GM18498 (cell line): ENCODE measurements at regions not wholly inside any gene's neighbourhood (a gene's known extent, or its start where the extent isn't known, plus 50 kb on each side); places are given as distances from the start of the nearest gene placed in this dataset.
A peak's percentile ranks its signal among the peaks of the same experiment; 100 is the strongest.
"Not testable (repeated sequence)": the region's sequence is repeated elsewhere in the genome, so short reads cannot be mapped to it uniquely, and the experiment has no call there.

ENCODE experiments used
- ATAC-seq: cut with Tn5 transposase; IDR thresholded peaks from one replicate; pipeline ENCODE4 v1.9.1; 2021; ENCODE audit warnings: mild to moderate bottlenecking, moderate library complexity; ENCODE audit not compliant: unreplicated experiment

DNA sequence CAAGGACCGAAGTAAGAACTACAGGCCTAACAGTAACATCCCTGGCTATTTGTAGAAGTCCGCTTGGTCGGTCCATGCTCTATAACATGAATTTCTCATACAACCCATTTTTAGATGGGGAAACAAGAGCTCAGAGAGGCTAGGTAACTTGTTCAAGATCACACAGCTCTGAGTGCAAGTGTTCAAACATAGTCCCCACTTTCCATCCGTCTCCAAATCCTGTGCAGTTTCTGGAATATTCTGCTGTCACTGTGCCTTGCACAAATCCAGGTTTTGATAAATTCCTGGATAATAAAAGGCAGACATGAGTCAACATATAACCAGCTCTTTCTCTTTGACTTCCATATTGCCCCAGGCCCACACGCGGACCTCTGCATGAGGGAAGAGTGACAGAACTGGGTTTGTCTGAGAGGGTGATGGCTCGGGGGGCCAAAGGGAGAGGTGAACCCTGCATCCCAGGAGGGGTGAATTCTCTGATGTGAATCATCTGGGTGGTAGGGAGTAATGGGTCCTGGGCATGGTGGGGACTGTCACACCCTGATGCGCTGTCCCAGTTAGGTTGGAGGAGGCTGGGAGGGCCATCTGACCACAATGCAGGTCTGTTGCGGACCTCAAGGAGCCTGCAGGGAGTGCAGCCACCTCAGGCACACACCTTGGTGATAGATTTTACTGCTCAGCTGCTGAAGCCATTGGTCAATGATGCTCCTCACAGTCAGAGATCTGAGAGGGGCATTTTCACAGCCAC, 162.2 kb downstream of the SMAD6 start:
- ATAC-seq, result no peak

DNA sequence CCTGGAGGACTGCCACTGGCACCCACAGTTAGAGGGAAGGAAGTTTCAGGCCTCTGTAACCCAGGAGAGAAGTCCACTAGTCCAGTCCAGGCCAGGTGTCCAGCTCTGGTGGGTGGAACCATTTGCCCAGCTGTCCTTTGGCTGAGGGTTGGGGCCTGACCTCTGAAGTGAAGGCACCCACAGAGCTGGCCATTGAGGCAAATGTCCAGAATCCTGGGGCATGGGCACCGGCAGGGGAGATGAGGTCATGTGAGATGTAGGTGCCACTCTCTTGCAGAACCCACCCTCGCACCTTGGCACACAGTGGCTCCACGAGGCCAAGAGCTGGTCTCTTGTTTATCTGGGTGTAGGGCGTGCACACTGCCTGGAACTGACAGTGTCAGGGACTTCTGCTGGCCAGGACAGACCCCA, 162.8 kb downstream of the SMAD6 start:
- no peak for ATAC-seq

DNA sequence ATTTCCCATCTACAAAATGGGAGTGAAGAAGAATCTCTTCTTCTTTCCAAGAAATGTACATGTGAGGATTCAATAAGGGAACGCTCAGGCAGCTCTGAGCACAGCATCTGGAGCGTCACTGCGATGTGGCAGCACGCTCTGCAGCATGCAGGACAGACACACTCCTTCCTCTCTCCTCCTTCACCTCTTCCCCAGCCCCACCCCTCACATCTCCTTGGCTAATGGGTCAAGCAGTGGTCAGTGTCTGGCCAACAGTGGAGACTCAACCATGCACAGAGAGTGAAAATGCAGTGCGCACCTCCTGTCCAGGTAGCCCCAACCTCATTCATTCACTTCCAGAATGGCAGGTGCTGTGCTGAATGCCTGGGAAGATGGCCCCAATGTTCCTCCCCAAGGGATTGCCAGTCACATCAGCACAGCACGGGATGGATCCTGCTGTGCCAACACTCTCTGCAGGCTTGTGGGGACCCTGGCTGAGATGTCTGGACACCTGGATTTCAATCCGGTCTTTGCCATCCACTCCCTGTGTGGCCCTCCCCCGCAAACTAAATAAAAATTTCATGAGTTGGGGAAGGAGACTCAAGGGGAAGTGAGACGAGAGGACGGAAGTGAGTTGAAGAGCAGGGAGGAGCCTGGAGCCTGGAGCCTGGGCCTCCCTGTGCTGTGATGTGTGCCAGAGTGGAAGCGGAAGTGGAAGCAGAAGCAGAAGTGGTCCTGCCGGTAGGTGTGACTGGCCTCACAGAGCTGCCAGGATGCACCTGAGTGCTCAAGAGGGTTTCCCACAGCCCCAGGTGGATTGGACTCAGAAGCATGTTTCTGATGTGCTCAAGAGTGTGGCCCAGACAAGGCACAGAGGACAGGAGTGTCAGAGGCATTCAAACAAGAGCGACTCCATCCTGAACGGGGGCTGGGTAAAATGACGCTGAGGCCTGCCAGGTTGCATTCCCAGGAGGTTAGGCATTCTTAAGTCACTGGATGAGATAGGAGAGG, 163.9 kb downstream of the SMAD6 start:
- ATAC-seq, result peak; percentile 80

DNA sequence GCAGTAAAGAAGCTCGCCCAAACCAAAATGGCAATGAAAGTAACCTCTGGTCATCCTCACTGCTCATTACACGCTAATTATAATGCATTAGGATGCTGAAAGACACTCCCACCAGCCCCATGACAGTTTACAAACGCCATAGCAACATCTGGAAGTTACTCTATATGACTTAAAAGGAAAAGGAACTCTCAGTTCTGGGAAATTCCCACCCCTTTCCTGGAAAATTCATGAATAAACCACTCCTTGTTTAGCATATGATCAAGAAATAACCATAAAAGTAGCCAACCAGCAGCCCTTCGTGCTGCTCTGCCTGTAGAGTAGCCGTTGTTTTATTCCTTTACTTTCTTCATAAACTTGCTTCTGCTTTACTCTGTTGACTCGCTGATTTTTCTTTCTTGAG, 164.6 kb downstream of the SMAD6 start:
- no peak for ATAC-seq

DNA sequence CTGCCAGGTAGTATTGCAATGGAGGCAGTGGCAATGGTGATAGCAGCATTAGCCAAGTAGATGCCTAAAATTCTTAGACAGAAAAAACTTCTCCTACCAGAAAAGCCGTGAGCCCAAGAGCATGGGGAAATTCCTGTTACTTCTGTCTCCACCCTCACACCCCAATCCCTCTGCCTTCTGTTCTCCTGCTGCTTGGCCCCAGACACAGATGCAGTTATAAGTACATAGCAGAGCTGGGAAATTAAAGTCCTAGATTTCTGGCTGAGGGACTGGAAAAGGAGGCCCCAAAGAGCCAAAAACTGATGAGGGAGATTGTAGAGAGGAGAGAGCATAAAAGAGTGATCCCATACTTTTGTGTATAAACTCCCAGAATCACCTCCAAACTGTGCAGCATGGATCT, 166.9 kb downstream of the SMAD6 start:
- no peak for ATAC-seq

DNA sequence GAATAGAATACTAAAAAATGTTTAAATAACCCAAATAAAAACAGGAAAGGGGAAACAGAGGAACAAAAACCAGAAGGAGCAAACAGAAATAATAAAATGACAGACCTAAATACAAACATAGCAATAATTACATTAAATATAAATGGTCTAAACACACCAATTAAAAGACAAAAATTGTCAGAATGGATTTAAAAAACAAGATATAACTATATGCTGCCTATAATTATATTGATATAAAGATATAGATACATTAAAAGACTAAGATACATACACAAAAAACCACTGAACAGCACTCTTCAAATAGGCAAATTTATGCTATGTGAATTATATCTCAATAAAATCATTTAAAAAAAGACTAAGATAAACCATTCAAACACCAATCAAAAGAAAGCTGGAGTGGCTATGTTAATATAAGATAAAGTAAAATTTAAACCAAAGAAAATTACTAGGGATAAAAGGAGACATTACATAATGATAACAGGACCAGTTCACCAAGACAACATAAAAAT, 168.9 kb downstream of the SMAD6 start:
- no peak for ATAC-seq

DNA sequence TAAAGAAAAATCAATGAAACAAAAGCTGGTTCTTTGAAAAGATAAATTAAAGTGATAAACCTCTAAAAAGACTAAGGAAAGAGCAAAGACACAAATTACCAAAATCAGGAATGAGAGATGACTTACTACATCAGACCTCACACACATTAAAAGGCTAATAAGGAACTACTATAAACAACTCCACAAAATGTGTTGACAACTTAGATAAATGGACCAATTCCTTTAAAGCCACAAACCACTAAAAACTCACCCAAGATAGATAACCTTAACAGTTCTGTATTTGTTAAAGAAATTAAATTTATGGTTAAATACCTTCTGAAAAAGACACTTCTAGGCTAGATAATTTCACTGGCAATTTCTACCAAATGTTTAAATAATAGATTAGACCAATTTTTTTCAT, 170.4 kb downstream of the SMAD6 start:
- ATAC-seq, result no peak

DNA sequence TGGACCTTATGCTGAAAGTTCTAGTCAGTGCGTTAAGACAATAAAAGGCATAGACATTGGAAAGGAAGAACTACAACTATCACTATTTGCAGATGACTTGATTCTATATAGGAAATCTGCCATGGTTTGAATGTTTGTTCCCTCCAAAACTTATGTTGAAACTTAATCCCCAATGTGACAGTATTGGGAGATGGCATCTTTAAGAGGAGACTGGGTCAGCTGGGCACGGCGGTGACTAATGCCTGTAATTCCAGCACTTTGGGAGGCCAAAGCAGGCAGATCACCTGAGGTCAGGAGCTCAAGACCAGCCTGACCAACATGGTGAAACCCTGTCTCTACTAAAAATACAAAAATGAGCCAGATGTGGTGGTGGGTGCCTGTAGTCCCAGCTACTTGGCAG, 171.3 kb downstream of the SMAD6 start:
- ATAC-seq, result not testable (repeated sequence)

DNA sequence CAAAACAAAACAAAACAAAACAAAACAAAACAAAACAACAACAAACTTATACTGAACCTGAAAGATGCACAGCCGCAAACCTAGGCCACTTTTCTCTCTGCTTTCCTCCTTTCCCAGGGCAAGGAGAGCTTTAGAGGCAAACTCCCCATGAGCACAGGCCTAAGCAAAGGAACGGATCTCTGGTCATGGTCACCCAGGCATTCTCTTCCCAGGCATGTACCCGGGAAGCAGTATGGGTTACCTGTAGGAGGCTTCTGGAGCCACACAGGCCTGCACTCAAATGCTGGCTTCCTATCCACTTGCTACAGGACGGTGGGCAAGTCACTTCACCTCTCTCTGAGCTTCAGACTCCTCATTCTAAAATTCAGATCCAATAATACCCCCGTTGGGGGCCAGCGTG, 171.8 kb downstream of the SMAD6 start:
- ATAC-seq, result no peak

DNA sequence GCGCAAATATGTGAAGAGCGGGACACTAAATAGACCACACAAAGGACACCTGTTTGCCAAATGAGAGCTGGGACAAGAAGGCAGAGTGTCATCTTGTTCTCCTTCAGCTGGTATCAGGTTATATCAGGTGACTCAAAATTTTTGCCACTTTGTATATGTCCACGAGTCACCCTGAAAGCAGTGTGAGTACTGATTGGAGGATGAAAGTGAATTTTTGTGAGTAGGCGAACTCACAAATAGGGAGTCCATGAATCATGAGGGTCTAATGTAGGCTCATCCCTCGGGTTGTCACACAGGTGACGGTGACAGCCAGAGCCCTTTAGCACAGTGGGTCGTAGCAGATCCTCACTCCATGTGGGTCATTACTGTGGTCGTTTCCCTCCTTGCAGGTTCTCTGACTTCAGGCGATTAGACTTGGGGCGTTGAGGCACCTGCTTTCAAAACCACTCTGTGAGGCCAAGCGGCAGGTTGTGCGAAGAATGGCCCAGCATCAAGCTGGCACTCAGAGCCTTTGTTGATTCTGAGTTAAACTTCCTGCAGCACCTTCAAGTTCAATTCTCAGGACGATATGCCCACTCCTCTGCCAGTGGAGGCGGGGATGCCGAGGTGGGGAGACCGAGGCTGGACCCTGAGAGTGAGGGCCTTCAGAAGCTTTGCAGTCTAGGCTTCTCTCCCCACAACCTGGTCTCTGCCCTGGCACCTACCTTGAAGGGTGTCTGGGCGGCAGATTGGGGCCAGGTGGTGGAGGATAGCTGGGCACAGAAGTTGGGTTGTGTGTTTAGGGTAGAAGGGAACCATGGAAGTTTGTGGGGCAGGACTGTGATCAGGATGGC, 173.8 kb downstream of the SMAD6 start:
- ATAC-seq, result no peak

DNA sequence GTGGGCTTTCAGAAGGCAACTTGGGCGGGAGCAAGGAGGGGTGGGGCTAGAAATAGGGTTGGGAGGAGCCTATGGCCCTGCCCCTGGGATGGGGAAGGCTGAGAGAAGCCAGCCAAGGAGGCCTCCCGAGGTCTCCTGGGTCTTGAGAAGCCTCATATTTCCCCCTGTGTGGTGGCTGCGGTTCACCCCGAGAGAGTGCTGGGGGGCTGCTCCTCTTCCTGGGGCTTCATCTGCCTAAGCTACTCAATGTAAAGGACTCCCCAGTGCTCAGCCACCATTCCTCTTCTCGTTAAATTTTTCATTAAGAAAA, 174.3 kb downstream of the SMAD6 start:
- ATAC-seq, result no peak

DNA sequence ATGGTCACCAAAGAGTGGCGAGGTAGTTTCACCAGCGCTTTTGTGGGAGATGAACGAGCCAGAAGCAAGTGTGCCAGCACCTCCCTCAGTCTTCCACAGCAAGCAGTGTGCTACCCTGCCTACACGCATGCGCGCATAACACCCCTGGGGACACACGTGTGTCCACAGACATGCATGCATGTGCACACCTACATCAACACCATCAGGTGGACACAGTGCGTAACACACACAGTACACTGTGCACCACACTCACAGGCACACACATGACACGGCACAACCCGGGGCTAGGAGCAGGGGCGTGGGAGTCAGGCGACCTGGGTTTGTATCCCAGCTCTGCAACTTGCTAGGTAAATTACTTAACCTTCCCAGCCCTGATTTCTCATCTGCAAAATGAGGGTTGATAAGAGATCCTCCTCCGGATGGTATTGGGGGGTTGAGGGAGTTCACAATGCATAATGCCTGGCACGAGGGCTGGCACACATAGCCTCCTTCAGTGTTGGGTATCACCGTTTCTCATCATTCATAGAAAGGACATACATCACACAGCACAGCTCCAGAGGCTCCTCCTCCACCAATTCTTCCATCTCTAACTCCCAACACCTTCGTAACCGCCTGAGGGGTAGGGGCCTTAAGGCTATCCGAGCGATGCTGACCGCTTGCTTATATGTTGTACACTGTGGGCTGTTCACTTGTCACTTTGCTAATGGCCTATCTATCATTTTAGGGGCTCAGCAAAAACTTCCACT, 174.9 kb downstream of the SMAD6 start:
- ATAC-seq, result no peak

DNA sequence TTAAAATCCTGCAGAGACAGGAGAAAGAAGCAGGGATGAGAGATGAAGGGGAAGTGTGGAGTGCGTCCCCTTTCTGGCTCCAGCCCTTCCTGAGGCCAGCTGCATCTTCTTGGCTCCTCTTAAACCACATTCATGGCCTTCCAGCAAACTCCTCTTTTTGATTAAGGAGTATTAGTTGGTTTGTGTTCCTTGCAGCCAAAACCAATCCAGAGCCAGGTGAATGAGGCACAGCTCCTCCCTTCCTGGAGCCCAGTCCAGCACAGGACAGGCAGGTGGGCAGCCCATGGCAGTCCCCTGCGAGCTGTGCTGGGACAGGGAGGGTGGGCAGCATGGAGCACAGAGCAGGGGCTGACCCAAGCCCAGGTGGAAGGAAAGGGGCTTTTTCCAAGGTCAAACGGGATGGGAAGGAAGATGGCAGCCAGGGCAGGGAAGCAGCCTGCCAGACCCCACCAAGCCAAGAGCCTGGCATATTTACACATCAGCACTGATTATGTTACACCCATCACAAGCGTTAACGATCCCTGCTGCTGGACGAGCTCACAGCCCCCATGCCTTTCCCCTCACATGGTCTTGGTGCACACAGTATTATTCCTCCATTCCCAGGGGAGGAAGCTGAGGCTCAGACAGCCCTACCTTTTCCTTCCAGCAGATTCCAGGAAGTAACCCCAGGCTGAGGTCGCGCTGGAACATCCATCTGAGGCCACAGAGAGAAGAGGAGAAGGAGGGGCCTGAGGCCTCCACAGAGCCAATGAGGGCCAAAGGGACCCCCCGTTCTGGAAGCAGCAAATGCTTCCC, 175.6 kb downstream of the SMAD6 start:
- ATAC-seq, result no peak

DNA sequence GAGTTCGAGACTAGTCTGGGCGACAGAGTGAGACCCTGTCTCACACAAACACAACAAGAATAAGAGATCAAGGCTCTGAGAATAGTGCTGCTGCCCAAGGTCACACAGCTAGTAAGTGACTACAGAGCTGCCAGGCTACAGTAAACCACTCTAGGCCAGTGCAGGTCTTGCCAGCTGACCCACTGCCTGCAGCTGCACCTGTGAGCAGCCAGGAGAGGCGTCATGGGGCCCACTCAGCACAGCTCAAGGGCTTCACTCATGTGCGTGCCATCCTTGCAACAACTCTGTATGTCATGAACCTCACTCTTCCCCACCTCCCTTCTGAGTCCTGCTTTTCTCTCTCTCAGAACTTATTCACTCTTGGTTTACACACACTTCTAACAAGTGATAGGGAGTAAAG, 176.7 kb downstream of the SMAD6 start:
- no peak for ATAC-seq

DNA sequence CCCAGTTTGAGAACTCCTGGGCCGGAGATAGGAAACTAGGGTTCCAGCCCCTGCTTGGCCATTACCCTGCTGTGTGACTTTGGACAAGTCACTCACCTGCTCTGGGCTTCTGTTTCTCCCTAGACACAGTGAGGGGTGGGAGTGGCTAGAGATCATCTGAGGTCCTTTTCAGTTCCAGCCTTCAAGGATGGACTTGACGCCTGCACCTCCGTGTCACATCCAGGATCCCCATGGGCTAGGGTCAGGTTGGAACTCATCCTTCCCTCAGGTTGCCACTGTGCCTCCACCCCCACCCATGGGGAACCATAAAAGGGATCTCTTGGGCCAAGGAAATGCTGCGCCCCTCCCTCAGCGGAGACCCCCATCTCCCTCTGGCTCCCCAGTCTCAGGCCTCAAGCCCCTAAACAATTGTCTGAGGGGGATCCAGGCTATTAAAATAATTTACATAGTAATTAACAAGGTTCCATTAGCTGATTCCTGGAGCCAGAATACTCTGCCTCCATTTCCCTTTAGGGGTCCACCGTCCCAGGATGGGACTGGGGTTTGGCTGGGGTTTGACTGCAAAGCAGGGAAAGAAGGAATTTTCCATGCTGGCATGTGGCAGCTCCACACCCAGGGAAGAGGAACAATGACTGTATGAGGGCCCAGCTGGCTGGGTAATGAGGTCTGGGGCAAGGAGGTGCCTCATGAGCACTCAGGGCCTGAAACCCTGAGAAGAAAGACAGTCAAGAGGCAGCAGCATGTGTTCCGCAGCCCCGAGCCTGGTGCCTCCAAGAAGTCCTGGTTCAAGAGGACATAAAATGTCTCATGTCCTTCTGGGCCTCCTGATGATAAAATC, 177.7 kb downstream of the SMAD6 start:
- ATAC-seq, result no peak

DNA sequence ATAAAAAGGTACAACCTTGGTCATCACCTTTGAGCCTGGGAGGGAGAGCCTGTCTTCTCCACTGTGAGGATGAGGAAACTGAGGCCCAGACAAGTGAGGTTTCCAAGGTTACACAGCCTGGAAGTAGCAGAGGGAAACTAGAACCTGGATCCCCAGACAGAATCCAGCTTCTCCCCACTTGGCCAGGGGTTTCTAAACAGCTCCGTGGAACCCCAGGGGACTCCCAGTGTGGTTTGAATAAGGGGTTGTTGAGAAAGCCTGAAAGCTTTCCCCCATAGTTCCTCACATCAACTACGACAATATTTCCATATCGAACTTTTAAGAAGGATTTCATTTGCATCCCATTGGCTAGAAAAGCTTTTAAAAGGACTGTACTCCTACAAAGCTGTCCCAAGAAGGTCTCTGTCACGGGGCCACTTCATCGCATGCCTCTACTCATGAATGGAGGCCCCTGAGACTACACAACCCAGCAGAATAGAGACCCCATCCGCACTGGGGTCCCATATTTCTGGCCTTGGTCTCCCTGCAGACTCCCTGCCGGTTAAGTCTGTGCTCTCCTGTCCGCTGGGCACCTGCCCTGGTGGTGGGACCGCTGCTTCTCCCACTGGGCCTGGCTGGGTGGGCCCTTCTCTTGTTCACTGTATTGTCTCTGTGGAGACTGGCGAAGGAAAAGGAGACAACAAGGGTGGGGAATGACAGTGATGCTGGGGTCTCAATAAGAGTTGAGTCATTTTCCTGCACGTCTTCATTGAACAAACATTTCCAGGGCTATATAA, 178.5 kb downstream of the SMAD6 start:
- ATAC-seq, result no peak

DNA sequence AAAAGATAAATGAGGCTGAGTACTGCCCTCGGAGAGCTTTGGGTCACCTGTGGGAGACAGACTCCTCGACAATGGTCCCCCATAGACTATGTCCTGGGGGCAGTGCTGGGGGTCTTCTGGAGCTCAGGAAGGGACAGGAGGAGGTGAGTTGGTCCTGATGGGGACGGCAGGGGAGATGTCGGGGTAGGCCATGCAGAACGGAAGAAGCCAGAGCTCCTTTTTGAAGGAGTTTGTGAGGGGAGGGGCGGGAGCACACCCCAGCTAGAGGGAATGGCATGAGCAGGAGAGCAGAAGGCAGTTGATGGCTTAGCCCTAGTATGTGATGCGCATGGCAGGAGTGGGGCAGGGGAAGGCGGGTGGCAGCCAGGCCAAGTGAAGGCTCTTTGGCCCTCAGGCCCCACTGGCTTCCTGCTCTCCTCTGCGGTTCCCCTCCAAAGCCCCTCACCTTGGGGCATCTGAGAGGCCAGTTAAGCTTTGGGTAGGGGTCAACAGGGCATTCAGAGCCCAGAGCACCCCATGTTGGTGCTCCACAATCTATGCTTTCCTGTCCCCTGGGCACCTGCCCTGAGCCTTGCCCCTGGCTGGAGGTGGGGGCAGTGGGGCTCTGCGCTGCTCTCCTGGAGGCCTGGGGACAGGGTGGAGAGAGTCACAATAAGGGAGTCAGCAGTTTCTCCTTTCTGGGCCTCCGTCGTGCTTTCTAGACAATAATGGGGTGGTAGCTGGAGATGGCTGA, 179.3 kb downstream of the SMAD6 start:
- ATAC-seq, result no peak
